Mesothelial cell of epicardium (in vitro differentiated cells): ENCODE measurements at regions not wholly inside any gene's neighbourhood (a gene's known extent, or its start where the extent isn't known, plus 50 kb on each side); places are given as distances from the start of the nearest gene placed in this dataset.

Source experiments
- DNase-seq, 2 experiments: peaks; one replicate each; pipeline ENCODE4 v3.0.0; 2021; ENCODE audit warnings: low spot score in 2 of 2; ENCODE audit not compliant: unreplicated experiment in 2 of 2
- H3K27ac Mint-ChIP-seq: 2 replicates; pipeline ENCODE4 v1.8.0; 2021; ENCODE audit warnings: mixed read lengths
- H3K27me3 Mint-ChIP-seq: 2 replicates; pipeline ENCODE4 v1.8.0; 2021; ENCODE audit warnings: low read depth, mixed read lengths
- H3K36me3 Mint-ChIP-seq: 2 replicates; pipeline ENCODE4 v1.8.0; 2021; ENCODE audit warnings: mixed read lengths
- H3K4me1 Mint-ChIP-seq: 2 replicates; pipeline ENCODE4 v1.8.0; 2021; ENCODE audit warnings: mixed read lengths
- H3K4me3 Mint-ChIP-seq: 2 replicates; pipeline ENCODE4 v1.8.0; 2021; ENCODE audit warnings: mild to moderate bottlenecking, moderate library complexity, mixed read lengths
- H3K9me3 Mint-ChIP-seq: 2 replicates; pipeline ENCODE4 v1.8.0; 2021; ENCODE audit warnings: mixed read lengths
- TF ChIP-seq, protein P1 (sequence below): fragments of 200-600 bp; sonication (generic); IDR thresholded peaks from one replicate; pipeline ENCODE4 v1.5.0; 2021; ENCODE audit warnings: antibody characterized with exemption; ENCODE audit not compliant: unreplicated experiment

DNA sequence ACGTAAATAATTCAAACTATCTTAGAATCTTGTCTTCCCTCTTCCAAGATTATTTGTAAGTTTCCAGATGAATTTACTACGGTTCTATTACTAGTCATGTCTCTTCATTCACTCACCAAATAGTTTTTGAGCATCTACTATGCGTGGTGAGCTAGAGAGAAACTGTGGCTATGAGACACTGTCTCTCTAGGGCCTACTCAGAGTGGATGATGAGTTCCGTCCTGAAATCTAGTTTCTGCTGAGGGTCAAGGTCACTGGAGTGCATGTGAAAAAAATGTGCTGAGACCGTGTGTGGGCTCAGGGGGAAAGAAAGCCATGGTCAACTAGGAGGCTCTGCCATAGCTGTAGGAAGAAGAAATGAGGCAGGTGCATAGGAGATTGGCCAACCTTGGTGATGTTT is 320.2 kb upstream of the GATB start:
- H3K4me3 Mint-ChIP-seq, result no peak overlapping the region

DNA sequence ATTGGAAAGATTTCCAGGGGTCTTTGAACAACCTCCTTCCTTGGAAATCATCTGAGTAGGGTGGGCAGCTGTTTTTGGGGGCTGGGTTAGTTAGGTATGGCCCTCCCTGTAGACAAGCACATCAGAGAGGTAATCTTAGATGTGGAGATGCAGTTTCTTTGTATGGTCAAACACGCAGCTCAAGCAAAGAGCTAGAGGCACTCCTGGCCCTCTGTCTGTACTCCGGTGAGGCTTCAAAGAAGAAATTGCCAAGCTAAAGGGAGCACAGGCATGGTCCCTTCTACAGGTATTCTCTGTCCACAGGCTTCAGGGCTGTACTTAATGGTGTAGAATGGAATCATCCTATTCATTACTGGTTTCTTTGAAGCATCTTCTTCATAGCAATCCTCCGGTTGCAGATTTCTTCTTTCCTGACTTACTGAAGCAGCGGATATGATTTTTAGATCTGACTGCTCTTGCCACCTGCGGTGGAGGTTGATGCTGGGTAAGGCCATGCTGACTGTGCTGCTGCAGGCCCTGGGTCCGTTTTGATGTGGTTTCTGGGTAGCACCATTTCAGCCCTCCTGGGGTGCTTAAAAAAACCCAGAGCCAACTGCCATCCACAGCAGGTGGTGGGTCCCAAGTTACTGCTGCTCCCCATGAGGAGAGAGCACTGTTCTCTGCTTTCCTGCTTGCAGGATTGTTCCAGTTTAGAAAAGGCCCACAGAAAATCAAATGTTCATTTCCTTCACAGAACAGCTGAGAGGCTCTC is 318.9 kb upstream of the GATB start:
- Mint-ChIP-seq H3K36me3 (no peaks in the 10 kb centered on the region), H3K4me1 (peaks cover 8% of the 10 kb centered on the region), H3K27me3 (no peaks in the 10 kb centered on the region), H3K27ac (no peak overlapping the region), H3K9me3 (no peaks in the 10 kb centered on the region), H3K4me3 (no peak overlapping the region)
- no peak for DNase-seq
- TF ChIP-seq, protein P1, sequence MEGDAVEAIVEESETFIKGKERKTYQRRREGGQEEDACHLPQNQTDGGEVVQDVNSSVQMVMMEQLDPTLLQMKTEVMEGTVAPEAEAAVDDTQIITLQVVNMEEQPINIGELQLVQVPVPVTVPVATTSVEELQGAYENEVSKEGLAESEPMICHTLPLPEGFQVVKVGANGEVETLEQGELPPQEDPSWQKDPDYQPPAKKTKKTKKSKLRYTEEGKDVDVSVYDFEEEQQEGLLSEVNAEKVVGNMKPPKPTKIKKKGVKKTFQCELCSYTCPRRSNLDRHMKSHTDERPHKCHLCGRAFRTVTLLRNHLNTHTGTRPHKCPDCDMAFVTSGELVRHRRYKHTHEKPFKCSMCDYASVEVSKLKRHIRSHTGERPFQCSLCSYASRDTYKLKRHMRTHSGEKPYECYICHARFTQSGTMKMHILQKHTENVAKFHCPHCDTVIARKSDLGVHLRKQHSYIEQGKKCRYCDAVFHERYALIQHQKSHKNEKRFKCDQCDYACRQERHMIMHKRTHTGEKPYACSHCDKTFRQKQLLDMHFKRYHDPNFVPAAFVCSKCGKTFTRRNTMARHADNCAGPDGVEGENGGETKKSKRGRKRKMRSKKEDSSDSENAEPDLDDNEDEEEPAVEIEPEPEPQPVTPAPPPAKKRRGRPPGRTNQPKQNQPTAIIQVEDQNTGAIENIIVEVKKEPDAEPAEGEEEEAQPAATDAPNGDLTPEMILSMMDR, result no peak

More for the DNA sequence above, 320.2 kb upstream of the GATB start:
- H3K27ac Mint-ChIP-seq, result no peak overlapping the region
- H3K4me1 Mint-ChIP-seq, result peaks cover 13% of the 10 kb centered on the region
- DNase-seq, result no peak
- H3K36me3 Mint-ChIP-seq, result no peaks in the 10 kb centered on the region
- H3K27me3 Mint-ChIP-seq, result no peaks in the 10 kb centered on the region
- TF ChIP-seq, protein P1, result no peak
- H3K9me3 Mint-ChIP-seq, result no peaks in the 10 kb centered on the region

DNA sequence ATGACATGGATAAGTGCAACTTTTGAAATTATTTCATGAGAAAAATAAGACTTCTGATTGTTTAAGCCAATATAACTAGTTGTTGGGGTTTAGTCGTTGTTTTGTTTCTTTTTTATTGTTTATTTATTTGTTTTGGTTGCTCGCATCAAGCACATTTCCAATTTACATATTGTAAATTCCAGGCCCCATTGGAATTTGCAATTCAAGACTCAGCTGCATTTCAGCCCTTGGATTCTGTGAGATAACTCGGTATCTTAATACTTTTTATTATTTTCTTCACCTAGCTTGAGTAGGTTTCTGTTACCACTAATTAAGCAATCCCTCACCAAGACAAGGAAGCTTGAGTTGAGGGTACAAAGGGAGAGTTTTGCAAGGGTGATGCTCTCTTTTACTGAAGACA is 318.3 kb upstream of the GATB start:
- Mint-ChIP-seq H3K4me3 (no peak overlapping the region), H3K27ac (no peak overlapping the region), H3K9me3 (no peaks in the 10 kb centered on the region), H3K27me3 (no peaks in the 10 kb centered on the region), H3K4me1 (peaks cover 11% of the 10 kb centered on the region), H3K36me3 (no peaks in the 10 kb centered on the region)
- no peak for DNase-seq
- TF ChIP-seq, protein P1, result no peak

DNA sequence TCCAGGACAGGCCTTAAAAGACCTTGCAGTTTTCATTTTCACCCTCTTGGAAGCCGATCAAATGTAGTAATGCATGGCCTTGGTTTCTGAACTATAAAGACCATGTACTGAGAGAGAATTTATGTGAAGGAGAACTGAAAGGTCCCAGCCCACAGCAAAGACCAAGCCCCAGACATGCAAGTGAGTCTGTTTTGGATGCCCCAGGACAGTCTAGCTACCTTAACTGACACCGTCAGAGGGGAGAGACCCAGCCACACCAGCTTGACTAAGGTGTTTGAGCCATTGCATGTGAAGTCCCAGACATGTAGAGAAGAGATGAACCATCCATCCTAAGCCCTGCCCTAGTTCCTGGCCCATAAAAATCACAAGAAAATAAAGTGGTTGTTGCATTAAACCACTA is 316.8 kb upstream of the GATB start:
- TF ChIP-seq, protein P1, result no peak
- no peak for DNase-seq
- no peaks in the 10 kb centered on the region for H3K27me3 Mint-ChIP-seq
- no peak overlapping the region for H3K4me3 Mint-ChIP-seq
- H3K4me1 Mint-ChIP-seq, result peaks cover 26% of the 10 kb centered on the region
- no peak overlapping the region for H3K27ac Mint-ChIP-seq
- no peaks in the 10 kb centered on the region for H3K9me3 Mint-ChIP-seq
- no peaks in the 10 kb centered on the region for H3K36me3 Mint-ChIP-seq

DNA sequence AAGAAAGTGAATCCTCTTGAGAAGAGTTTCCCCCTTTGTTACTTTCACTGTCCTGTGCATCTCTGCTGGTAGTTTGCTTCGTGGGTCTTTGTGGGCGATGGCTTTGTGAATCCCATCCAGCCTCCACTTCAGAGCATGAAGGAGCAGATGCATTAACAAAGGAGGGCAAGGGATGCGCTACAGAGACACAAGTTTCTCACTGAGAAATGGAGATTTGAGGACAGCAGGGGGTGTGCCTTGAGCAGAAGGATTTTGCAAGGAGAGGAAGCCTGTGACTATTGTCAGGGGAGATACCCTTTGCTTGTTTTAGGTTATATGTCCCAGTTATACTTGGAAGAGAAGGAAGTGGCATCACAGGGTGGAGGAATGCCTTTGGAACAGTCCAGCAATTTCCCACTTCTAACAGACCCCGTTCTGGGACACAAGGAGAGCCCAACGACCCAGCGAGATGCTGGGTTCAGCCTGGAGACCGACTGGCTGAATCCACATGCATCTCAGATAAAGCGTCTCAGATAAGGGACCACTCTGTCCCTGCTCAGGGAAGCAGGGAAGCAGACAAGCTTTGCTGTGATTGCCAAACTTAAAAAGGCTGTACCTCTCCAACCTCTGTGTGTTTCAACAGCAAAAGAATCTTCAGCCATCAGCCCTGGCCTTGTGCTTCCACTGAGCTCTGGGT is 314.6 kb upstream of the GATB start:
- peaks cover 34% of the 10 kb centered on the region for H3K4me1 Mint-ChIP-seq
- H3K27ac Mint-ChIP-seq, result no peak overlapping the region
- no peaks in the 10 kb centered on the region for H3K9me3 Mint-ChIP-seq
- TF ChIP-seq, protein P1, result no peak
- H3K27me3 Mint-ChIP-seq, result no peaks in the 10 kb centered on the region
- H3K4me3 Mint-ChIP-seq, result no peak overlapping the region
- H3K36me3 Mint-ChIP-seq, result no peaks in the 10 kb centered on the region
- DNase-seq, result no peak
